Activated T-cell treated with anti-CD3 and anti-CD28 coated beads, Interleukin-2, amount 50 U/mL, for 48 hours (primary cell): ENCODE measurements at regions not wholly inside any gene's neighbourhood (a gene's known extent, or its start where the extent isn't known, plus 50 kb on each side); places are given as distances from the start of the nearest gene placed in this dataset.

Source experiments
- DNase-seq, 2 experiments: peaks; one replicate each; pipeline ENCODE4 v3.0.0-alpha.2; 2020

DNA sequence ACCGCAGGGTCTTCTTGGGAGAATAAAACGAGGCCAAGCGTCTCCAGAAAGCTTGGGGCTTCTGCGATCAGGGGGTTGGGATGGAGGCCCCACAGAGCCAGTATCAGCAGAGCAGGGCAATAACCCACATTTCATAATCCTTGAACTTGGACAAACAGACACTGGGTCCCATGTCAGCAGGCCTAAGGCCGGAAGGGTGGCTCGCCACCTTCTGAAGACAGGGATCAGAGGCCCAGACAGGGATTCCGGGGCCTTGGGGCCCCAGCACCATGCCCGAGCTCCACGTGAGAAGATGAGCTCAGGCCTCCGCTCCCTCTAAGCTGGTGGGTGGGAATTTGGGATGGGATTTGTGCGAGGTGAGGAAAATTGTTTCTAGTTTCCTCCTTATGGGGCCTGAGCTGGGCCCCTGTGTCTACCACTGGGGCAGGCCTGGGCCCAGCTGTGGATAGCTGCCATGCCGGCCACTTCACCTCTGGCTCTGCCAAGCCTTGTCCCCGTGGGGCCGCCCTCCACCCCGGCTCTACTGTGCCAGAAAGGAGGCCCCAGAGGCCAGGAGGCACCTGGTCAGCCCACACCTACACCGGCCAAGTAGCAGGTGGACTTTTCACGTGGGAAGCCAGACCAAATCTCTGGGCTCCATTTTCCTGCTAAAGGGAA lies 67.2 kb upstream of the DLK1 start:
- DNase-seq: no peak

GRCh38 chr14:100660498-100660881 lies 66.2 kb upstream of the DLK1 start:
- DNase-seq: no peak

DNA sequence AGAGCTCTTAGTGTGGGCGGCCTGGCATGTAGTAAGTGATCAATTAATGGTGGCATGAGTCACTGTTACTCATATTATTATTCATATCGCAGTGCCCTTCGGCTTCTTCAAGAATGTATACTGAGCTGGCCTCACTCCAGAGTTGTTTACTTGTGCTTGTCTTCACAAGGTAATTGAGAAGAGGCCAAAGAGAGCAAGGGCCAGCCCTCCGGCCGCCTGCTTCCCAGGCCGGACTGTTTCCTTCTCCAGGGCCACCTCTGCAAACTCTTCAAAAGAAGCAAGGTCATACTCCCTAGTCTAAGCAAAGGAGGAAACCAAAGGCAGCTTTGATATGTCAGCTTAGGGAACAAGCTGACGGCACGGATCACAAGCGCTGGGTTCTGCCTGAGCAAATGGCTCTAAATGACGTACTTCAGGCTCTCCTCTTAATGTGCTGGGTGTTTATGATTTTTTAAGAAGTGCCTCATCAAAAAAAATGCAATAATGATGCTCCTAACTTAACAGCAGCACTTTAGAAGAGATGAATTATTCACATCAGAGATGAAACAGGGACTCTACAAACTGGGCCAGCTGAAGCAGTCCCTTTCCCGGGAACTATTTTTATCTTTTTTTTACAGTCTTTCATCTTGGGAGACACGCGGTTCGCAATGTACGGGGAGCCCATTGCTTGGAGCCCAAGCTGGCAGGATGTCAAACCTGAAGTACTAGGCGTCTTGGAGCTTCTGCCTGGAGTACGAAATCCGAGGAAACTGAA lies 65.6 kb upstream of the DLK1 start:
- no peak for DNase-seq

GRCh38 chr14:100662879-100663760 lies 63.6 kb upstream of the DLK1 start:
- DNase-seq: peak; percentile 76 to 80

- no peak for DNase-seq
Measured at GRCh38 chr14:100663761-100664052, 63.0 kb upstream of the DLK1 start.

- DNase-seq: no peak
Measured at GRCh38 chr14:100664231-100664630, 62.5 kb upstream of the DLK1 start.

- no peak for DNase-seq
Measured at GRCh38 chr14:100664841-100665510, 61.7 kb upstream of the DLK1 start.

GRCh38 chr14:100665511-100666032 lies 61.1 kb upstream of the DLK1 start:
- no peak for DNase-seq

DNA sequence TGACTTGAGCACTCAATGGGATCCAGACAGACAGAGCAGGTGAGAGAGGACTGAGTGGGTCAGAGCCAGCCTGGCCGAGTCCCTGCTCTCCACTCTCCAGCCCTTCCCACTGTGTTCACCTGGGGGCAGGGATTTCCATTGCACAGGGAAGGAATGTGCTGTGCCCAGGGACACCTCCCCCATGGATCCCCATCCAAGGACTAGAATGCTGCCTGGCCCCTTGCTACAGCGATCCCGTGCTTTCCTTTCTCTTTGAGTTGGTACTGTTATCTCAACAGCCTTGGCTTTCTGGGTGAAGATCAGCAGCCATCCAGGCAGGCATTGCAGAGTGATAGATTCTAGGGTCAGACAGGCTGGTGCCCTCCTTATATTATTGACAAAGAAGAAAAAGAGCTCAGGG lies 60.3 kb upstream of the DLK1 start:
- no peak for DNase-seq

DNA sequence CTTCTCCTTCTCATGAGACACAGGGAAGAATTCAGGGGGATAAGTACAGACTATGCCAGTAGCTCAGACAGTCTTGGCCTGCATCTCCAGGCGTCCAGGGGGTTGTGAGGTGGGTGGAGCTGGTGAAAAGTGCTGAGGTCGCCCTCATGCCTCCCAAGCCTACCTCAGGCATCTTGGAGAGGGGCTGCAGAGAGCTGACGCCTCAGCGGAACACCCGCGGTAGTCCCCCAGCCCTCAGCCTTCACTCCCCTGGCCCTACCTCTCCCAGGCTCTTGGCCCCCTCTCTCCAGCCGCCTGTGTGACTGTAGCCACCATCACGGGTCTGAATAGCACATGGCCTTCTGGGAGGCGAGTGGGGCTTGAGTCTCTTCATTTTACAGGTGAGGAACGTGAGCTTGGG lies 59.8 kb upstream of the DLK1 start:
- no peak for DNase-seq

GRCh38 chr14:100667656-100668055 lies 59.0 kb upstream of the DLK1 start:
- DNase-seq: no peak

DNA sequence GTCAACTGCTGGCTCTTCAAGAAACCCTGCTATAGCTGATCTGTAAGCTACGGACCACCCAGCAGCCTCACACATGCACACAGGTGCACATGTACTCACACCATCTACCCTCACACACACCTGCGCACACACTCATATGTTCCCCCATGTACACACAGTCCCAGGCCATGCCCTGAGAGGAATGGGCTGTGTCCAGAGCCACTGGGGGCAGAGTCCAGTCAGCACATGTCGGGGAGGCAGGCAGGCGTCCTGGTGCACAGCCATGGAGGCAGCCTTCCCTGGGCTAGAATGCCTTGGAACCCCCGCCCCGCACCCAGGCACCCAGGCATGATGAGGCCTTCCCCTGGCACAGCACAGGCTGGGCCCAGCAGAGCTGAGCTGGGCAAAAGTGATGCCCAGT lies 58.3 kb upstream of the DLK1 start:
- DNase-seq: no peak

DNA sequence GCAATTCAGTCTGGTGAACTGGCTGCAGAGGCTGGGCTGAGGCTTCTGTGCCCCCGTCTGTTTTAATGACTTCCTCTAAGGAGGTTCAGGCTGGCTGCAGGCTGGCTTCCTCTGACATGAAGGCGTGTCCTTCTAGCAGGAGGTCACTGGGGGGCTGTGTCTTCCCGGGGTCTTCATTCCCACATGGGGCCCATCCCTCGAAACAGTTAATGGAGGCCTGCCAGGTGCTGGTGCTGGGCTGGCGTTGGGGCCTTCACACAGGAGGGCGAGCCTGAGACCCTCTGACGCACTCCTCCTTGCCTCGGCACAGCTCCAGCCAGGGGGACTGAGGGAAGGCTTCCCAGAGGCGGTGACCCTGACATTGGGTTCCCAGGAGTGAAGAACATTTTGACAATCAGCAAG lies 57.7 kb upstream of the DLK1 start:
- DNase-seq: no peak

GRCh38 chr14:100669468-100669867 lies 57.2 kb upstream of the DLK1 start:
- no peak for DNase-seq

DNA sequence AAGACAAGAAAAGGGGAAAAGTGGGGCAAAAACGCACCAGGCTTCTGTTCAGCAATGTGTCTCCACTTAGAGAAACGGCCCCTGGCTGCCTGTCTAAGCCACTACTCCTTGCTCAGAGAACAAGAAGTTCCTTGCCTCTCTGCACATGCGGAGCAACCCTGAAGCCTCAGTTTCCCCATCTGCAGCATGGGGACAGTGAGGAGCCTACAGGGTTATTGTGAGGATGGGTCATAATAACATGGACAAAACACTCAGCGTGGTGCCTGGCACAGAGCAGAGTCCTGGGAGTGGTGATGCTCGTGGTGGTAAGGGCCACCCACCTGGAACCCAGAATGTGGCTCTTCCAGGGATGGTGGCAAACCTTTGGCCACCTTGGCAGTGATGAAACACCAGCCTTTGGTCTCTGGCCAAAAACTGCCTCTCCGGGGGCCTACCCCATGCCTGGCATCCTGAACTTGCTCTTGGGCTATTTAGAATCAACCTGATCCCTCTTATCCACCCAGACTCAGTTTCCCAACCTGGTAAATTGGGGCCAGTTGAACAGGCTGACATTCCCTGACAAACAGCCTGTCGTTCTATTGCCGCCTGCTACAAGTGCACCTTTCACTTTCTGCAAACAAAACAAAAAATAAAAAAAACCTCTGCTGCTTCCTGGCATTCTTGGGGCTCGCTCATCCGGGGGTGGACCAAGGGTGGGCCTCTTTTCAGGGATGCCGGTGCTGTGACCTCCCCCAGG lies 56.5 kb upstream of the DLK1 start:
- DNase-seq: no peak

DNA sequence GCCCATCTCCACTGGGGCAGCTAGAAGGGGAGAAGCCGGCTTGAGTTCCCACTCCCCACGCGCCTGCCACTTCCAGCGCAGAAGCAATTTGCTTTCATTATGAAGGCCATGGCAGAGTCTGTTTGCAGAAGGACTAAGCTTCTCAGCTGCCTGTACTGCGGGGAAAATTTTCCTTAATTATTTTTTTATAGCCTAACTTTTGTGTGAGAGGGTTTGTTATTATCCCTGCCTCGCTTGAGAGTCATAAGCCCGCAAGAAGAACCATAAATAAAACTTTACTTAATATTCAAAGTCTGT lies 56.0 kb upstream of the DLK1 start:
- DNase-seq: no peak

DNA sequence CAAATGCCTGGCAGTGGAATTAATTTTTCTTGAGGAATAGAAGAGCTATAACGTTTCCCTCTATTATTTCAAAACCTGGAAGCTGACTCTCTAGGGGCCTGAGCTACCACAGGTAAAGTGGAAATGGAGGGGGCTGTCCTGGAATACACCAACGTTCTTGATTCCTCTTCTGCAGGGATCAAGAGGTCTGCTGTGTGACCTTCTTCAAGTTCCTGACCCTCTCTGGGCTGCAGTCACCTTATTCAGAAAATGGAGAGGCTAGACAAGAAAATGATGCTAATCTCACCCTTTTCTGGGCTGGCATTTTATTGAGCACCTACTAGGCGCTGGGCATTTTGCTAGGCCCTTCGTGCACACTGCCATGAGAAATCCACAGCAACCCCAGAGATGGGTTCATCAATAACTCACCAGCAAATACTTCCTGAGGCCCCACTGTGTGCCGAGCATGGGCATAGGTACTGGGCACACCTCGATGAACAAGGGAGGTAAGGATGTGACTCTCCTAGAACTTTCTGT lies 55.2 kb upstream of the DLK1 start:
- DNase-seq: no peak

DNA sequence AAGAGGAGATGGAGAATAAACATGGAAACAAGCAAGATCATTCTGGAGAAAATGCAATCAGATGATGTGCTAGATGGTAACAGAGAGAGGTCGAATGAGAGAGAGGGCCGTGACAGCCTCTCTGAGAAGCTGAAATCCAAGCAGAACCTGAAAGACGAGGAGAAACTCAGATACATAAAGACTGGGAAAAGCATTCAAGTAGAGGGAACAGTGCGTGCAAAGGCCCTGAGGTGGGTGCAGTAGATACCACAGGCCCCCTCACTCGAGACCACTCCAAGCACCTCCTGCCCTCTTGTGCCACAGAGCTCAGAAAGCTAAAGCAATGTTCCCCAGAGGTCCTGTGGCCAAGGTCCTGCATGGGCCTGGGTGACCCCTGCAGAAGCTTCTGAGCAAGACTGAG lies 54.8 kb upstream of the DLK1 start:
- DNase-seq: no peak

DNA sequence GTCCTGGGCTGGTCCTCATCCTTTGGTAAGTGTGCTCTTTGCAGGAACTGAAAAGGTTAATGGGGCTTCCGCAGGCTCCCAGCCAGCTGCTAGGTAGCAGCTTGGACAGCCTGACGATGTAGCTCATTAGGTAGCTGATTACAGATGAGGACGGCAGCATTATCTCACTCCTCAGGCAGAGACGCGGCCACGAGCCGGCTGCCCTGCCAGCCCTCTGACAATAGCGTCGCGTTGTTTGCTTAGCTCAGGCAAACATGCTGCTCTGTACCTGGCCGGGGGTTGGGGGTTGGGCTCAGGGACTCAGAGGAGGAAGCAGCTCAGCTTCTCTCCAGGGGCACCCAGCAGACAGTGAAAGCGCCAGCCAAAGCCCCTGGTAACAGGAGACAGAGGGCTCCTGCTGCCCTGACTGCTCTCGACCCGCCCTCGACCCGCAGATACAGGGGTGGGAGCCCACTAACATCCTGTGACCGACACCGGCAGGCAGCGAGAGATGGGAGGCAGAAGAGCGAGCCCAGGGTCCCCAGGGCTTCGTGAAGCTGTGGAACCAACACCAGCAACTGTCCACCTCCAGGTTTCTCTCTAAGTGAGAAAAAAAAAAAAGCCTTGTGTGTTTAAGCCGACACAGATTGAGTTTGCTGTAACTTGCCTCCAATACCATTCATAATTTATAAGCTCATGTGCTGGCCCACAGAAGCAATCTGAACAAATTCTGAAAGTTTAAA lies 53.4 kb upstream of the DLK1 start:
- DNase-seq: no peak

GRCh38 chr14:100673807-100674154 lies 52.9 kb upstream of the DLK1 start:
- DNase-seq: no peak

DNA sequence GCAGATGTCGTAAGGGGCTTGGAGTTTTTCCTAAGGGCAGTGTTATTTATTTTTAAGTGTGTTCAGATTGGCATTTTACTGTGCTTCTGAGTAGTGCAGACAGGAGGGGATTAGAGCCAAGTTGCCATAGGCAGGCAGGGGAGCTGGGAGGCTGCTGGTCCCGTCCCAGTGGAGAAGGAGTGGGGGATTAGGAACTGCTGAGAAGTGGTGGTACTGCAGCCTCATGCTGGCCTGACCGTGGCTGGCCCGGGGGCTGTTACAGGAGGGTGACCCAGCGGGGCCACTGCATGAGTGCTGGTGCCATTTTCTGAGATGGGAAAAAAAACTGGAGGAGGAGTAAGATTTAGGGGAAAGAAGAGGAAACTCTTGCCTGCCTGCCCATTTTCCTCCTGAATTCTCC lies 52.3 kb upstream of the DLK1 start:
- no peak for DNase-seq
